PC-9 (cell line): ENCODE measurements at regions not wholly inside any gene's neighbourhood (a gene's known extent, or its start where the extent isn't known, plus 50 kb on each side); places are given as distances from the start of the nearest gene placed in this dataset.

ENCODE experiments used
- EZH2 ChIP-seq: fragments of 200-600 bp; sonication (generic); IDR thresholded peaks from 2 replicates; pipeline ENCODE4 v1.8.0; 2017; ENCODE audit warnings: antibody characterized with exemption, low read depth
- TF ChIP-seq, protein P1 (sequence below): fragments of 200-600 bp; sonication (generic); conservative IDR thresholded peaks from 2 replicates; pipeline ENCODE4 v1.6.1; 2017; ENCODE audit warnings: mixed run types, antibody characterized with exemption, mild to moderate bottlenecking, moderate library complexity

DNA sequence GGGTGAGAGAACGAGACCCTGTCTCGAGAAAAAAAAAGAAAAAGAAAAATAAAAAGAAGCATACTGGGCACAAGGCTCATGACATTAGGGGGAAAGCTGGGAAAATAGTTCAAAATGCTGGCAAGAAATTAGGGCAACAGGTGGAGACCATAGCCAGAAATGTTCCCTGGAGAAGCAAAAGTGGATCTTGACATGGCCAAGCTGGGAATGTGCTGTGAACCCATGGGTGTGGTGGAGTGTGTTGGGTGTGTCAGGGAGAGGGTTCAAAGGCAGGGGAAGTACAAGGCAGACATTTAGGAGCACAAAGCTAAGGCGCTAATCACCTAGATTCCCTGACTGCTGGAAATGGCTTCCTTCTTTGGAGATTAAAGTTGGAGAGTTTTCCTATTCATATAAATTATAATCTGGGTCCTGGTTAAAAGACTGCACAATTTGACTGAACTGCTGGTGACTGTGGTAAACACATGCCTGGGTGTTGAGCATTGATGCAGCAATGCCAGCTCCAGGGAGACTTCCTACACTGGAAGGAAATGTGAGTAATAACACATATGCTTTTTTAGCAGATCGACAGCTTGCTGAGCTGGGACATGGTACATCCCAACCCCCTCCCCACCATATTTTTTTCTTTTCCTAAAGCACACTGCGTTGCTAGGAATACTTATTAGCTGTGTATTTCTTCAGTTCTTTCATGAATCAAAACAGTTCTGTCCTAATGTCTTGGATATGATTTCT lies 70.1 kb upstream of the ARHGAP21 start:
- TF ChIP-seq, protein P1, sequence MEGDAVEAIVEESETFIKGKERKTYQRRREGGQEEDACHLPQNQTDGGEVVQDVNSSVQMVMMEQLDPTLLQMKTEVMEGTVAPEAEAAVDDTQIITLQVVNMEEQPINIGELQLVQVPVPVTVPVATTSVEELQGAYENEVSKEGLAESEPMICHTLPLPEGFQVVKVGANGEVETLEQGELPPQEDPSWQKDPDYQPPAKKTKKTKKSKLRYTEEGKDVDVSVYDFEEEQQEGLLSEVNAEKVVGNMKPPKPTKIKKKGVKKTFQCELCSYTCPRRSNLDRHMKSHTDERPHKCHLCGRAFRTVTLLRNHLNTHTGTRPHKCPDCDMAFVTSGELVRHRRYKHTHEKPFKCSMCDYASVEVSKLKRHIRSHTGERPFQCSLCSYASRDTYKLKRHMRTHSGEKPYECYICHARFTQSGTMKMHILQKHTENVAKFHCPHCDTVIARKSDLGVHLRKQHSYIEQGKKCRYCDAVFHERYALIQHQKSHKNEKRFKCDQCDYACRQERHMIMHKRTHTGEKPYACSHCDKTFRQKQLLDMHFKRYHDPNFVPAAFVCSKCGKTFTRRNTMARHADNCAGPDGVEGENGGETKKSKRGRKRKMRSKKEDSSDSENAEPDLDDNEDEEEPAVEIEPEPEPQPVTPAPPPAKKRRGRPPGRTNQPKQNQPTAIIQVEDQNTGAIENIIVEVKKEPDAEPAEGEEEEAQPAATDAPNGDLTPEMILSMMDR, result no peak
- TF ChIP-seq EZH2, result no peak
